Jurkat, Clone E6-1 (cell line): ENCODE measurements at regions not wholly inside any gene's neighbourhood (a gene's known extent, or its start where the extent isn't known, plus 50 kb on each side); places are given as distances from the start of the nearest gene placed in this dataset.

Experiments used
- DNase-seq: peaks from one replicate; pipeline ENCODE4 v3.0.0-alpha.2; 2011; ENCODE audit warnings: low read depth, low spot score
- H3K4me3 ChIP-seq: 2 replicates; pipeline ENCODE4 v1.5.1; 2011; ENCODE audit warnings: mild to moderate bottlenecking, low read length, control low read depth, moderate library complexity

DNA sequence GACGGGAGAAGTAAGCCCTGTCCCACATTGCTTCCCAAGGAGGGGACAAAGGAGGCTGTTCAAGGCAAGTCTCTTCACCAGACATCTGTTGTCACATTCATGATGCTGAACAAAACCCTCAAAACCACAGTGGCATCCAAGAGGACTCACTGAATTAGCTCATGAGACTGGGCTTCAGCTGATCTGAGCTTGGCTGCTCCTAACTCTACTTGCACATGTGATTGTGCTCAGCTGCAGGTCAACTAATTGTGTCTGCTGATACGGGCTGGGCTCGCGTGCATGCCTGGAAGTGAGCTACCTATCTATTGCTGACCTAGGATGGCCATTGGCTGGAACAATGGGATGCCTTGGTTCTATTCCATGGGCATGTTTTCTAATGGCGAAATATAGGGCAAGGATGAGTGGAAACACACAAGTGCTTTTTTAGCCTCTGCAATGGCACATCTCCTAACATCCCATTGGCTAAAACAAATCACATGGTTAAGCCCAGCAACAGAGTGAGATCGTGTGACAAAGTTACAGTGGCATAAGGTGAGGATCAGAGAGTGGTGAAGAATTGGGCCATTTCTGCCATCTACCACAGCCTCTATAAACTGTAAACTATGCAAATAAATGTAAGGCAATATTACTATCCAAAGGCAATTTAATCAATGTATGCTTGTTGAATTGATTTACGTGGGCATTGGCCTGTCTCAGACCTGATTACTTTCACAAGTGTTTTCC, 52.9 kb upstream of the CAPN13 start:
- DNase-seq: peak; percentile 18
- H3K4me3 ChIP-seq: no peak overlapping the region
